ENCODE measurements at regions not wholly inside any gene's neighbourhood (a gene's known extent, or its start where the extent isn't known, plus 50 kb on each side); places are given as distances from the start of the nearest gene placed in this dataset.
"Not testable (repeated sequence)": the region's sequence is repeated elsewhere in the genome, so short reads cannot be mapped to it uniquely, and the experiment has no call there.

- peak; percentile 20 for DNase-seq (ENCODE audit: low read depth)
Observed at GRCh38 chr2:136281281-136282114, 163.5 kb upstream of the CXCR4 start.

- DNase-seq (ENCODE audit: low read depth) = not testable (repeated sequence)
Observed at GRCh38 chr2:136266346-136266745, 148.4 kb upstream of the CXCR4 start.

- no peak for DNase-seq (ENCODE audit: low read depth)
Observed at GRCh38 chr2:136259551-136259950, 141.6 kb upstream of the CXCR4 start.

- no peak for DNase-seq (ENCODE audit: low read depth)
Observed at GRCh38 chr2:136257893-136258292, 139.9 kb upstream of the CXCR4 start.

- no peak for DNase-seq (ENCODE audit: low read depth)
Observed at GRCh38 chr2:136255648-136256461, 137.9 kb upstream of the CXCR4 start.

- no peak for DNase-seq (ENCODE audit: low read depth)
Observed at GRCh38 chr2:136255127-136255526, 137.2 kb upstream of the CXCR4 start.

- no peak for DNase-seq (ENCODE audit: low read depth)
Observed at GRCh38 chr2:136254681-136255080, 136.7 kb upstream of the CXCR4 start.

GRCh38 chr2:136253288-136254004, 135.5 kb upstream of the CXCR4 start:
- no peak for DNase-seq (ENCODE audit: low read depth)

- no peak for DNase-seq (ENCODE audit: low read depth)
Observed at GRCh38 chr2:136251885-136252585, 134.1 kb upstream of the CXCR4 start.

- no peak for DNase-seq (ENCODE audit: low read depth)
Observed at GRCh38 chr2:136251197-136251884, 133.4 kb upstream of the CXCR4 start.

- DNase-seq (ENCODE audit: low read depth) = no peak
Observed at GRCh38 chr2:136250131-136250530, 132.2 kb upstream of the CXCR4 start.

GRCh38 chr2:136248907-136249306, 131.0 kb upstream of the CXCR4 start:
- no peak for DNase-seq (ENCODE audit: low read depth)

GRCh38 chr2:136248242-136248641, 130.3 kb upstream of the CXCR4 start:
- DNase-seq (ENCODE audit: low read depth) = no peak

- DNase-seq (ENCODE audit: low read depth) = no peak
Observed at GRCh38 chr2:136247204-136247950, 129.4 kb upstream of the CXCR4 start.

GRCh38 chr2:136246086-136246669, 128.2 kb upstream of the CXCR4 start:
- no peak for DNase-seq (ENCODE audit: low read depth)

- DNase-seq (ENCODE audit: low read depth) = no peak
Observed at GRCh38 chr2:136245211-136245610, 127.3 kb upstream of the CXCR4 start.

- no peak for DNase-seq (ENCODE audit: low read depth)
Observed at GRCh38 chr2:136244536-136244885, 126.6 kb upstream of the CXCR4 start.

- no peak for DNase-seq (ENCODE audit: low read depth)
Observed at GRCh38 chr2:136243638-136244535, 125.9 kb upstream of the CXCR4 start.

- peak; percentile 42 for DNase-seq (ENCODE audit: low read depth)
Observed at GRCh38 chr2:136242687-136243277, 124.8 kb upstream of the CXCR4 start.
